ENCODE measurements at regions not wholly inside any gene's neighbourhood (a gene's known extent, or its start where the extent isn't known, plus 50 kb on each side); places are given as distances from the start of the nearest gene placed in this dataset.

DNA sequence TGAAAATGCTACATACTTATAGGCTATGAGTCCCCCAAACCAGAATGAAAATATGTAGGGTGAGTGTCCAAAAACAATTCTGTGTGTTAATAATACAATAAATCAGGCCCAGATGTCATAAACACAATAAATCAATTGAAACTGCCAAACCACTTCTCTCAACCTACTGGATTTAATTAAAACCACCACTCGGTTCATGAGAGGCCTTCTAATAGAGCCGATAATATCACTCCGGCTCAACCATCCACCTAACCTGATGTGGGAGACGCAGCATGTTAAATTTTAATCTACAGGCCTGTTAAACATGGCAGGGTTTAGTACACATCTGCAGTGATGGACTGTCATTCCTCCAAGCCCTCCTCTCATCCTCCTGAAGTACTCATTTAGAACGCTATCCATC lies 734.5 kb upstream of the ZNF608 start:
- TF ChIP-seq, protein P1, sequence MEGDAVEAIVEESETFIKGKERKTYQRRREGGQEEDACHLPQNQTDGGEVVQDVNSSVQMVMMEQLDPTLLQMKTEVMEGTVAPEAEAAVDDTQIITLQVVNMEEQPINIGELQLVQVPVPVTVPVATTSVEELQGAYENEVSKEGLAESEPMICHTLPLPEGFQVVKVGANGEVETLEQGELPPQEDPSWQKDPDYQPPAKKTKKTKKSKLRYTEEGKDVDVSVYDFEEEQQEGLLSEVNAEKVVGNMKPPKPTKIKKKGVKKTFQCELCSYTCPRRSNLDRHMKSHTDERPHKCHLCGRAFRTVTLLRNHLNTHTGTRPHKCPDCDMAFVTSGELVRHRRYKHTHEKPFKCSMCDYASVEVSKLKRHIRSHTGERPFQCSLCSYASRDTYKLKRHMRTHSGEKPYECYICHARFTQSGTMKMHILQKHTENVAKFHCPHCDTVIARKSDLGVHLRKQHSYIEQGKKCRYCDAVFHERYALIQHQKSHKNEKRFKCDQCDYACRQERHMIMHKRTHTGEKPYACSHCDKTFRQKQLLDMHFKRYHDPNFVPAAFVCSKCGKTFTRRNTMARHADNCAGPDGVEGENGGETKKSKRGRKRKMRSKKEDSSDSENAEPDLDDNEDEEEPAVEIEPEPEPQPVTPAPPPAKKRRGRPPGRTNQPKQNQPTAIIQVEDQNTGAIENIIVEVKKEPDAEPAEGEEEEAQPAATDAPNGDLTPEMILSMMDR (IDR thresholded peaks at IDR 0.05), result no peak
- ATAC-seq (no peak), DNase-seq (no peak)
- Histone ChIP-seq H3K4me3 (no peak overlapping the region), H3K36me3 (ENCODE audit: low read depth) (no peaks in the 10 kb centered on the region), H3K9me3 (no peaks in the 10 kb centered on the region), H3K4me1 (ENCODE audit: low read depth) (no peaks in the 10 kb centered on the region)
- intact Hi-C loops (cut with DNase I, micrococcal nuclease), result no loop called here

DNA sequence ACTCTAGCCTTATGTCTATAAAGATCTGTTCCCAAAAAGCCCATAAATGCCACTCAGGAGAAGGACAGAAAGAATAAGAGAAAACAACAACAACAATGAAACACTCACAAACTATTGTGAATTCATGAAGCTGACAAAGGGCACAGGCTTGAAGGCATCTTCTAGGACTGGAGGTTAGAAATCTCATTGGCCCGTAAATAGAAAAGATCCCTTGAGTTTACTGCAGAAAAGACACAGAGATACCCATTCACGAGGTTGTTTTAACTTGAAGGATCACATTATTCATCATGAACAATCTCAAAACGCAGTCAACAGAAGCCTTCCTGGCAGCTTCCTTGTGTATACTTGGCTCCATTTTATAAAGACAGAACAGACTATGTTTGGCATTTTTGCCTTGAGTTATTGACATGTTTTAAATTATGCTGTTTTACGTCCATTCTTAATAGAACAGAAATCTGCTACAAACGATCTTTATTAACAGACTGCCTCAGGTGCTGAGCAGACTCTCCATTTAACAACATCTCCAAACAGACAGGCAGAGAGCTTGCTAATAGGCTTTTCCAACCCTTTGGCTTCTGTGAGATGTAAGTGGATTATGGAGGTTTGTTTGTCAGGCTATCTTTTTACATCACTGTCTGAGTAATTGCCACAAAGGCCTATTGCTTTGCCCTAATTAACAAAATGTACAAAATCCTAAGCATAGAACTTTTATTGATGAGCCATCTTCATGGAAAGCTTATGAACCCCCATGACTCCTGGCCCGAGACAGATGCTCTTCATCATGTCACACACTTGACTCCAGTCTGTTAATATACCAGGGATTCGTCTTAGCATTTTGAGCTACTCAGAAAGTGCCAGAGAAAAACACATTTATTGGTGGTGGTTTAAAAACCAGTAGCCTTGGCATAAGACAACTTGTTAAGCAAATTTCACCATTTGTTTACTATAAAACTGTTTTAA lies 735.3 kb upstream of the ZNF608 start:
- ATAC-seq, result no peak
- no peak for DNase-seq
- TF ChIP-seq, protein P1 (IDR thresholded peaks at IDR 0.05), result no peak
- intact Hi-C loops (cut with DNase I, micrococcal nuclease), result no loop called here
- H3K9me3 ChIP-seq, result no peaks in the 10 kb centered on the region
- no peaks in the 10 kb centered on the region for H3K4me1 ChIP-seq (ENCODE audit: low read depth)
- H3K36me3 ChIP-seq (ENCODE audit: low read depth), result no peaks in the 10 kb centered on the region
- no peak overlapping the region for H3K4me3 ChIP-seq

DNA sequence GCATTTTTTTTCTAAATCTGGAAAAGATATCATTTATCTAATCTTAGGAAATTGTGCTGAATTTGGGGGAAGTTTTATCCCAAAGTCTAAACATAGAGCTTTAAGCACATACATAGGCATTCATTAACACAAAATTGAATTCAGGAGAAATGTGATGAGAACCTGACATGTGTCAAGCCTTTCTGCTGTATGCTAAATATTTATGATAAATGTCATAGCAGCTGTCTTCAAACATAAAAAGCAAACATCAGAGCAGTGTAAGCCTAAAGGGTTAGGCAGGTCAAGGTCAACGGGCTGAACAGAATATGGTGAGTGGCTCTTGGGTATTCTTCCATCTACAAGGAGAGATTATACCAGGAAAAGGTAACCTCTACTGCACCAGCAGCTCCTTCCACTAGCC lies 737.2 kb upstream of the ZNF608 start:
- no peak for DNase-seq
- TF ChIP-seq, protein P1 (IDR thresholded peaks at IDR 0.05), result no peak
- Histone ChIP-seq H3K9me3 (no peaks in the 10 kb centered on the region), H3K4me1 (ENCODE audit: low read depth) (no peaks in the 10 kb centered on the region), H3K4me3 (no peak overlapping the region), H3K36me3 (ENCODE audit: low read depth) (no peaks in the 10 kb centered on the region)
- intact Hi-C loops (cut with DNase I, micrococcal nuclease), result no loop called here
- ATAC-seq, result no peak

DNA sequence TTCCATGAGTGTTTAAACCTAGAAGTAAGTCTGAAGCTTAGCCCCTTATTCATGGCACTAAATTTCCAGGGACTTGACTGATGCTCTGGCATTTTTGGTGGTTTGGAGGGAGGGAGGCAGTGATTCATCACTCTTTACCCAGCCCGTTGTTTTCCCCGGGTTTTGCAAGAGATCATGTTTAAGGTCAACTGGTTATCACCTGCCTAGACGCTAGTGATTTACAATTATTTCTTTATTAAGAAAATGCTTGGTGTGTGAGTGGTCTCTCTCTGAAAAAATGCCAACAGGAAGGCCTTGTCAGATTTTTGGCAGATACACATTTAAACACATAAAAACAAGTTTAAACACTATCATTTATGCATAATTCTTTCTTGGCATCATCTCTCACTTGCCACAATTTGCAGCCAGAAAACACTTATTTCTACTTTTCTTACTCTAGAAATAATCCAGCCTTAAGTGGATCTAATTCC lies 737.9 kb upstream of the ZNF608 start:
- Histone ChIP-seq H3K36me3 (ENCODE audit: low read depth) (no peaks in the 10 kb centered on the region), H3K4me1 (ENCODE audit: low read depth) (no peaks in the 10 kb centered on the region), H3K9me3 (no peaks in the 10 kb centered on the region), H3K4me3 (no peak overlapping the region)
- TF ChIP-seq, protein P1 (IDR thresholded peaks at IDR 0.05), result no peak
- ATAC-seq (peak; percentile 5), DNase-seq (no peak)
- intact Hi-C loops (cut with DNase I, micrococcal nuclease), result no loop called here

DNA sequence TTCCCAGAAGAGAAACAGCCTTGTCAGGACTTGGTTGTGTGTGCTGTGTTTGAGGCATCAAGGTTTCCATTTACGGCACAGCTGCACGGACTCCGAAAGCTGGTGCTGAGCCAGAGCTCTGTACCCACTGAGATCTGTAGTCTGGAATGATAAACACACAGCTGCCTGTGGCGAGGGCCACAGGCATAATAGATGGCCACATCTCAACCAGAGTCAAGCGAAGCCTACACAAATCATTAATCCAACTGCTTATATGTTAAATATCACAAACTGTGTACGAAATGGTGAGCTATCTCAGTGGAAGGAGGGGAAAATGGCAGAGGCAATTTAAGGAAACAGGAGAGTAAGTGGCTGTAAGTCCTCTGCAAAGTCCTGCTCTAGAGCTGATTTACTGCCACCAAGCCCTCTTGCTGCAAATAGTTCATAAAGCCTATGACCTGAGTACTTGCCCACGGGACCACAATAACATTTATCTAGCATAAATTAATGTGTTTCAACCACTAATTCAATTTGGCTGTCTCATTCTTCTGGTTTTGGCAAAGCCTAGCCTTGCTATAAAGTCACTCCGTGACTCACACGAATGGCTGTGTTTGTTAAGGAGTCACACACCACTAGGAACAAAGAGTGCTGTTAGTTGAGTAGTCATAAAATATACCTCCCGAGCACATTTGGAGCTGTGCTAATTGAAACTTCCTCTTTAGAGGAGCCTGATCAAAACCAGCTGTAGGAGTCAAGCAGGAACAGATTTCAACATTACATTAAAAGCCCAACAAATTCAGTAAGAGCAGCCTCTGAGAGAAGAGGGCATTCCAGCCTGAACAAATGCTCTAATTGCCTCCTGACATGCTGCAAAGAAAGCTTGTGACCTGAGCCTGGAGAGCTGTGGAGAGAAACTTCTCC lies 738.6 kb upstream of the ZNF608 start:
- Histone ChIP-seq H3K4me3 (no peak overlapping the region), H3K9me3 (no peaks in the 10 kb centered on the region), H3K4me1 (ENCODE audit: low read depth) (no peaks in the 10 kb centered on the region), H3K36me3 (ENCODE audit: low read depth) (no peaks in the 10 kb centered on the region)
- TF ChIP-seq, protein P1 (IDR thresholded peaks at IDR 0.05), result no peak
- DNase-seq (peak; percentile 57 to 69 (median 63)), ATAC-seq (peak; percentile 96)
- intact Hi-C loops (cut with DNase I, micrococcal nuclease), result no loop called here

Measured in mucosa of descending colon (tissue), 3 donors.